ENCODE measurements at regions not wholly inside any gene's neighbourhood (a gene's known extent, or its start where the extent isn't known, plus 50 kb on each side); places are given as distances from the start of the nearest gene placed in this dataset.

GRCh38 chr5:21694567-21694966, 1158.6 kb downstream of the CDH12 start:
- no peaks in the 10 kb centered on the region for H3K36me3 ChIP-seq
- DNase-seq (ENCODE audit: low spot score) (no peak), ATAC-seq (ENCODE audit: insufficient number of reproducible peaks, low FRiP score, low read depth) (no peak)
- no peak overlapping the region for H3K4me3 ChIP-seq
- no peaks in the 10 kb centered on the region for H3K4me1 ChIP-seq (ENCODE audit: control insufficient read depth in 1 of 2, low read depth in 2 of 2)
- H3K27me3 ChIP-seq (replicated peaks; ENCODE audit: insufficient read depth) = no peaks in the 10 kb centered on the region
- no peaks in the 10 kb centered on the region for H3K9me3 ChIP-seq
- TF ChIP-seq CTCF (IDR thresholded peaks at IDR 0.05) = no peak
- no peak overlapping the region for H3K27ac ChIP-seq

- DNase-seq (ENCODE audit: low spot score) (no peak), ATAC-seq (ENCODE audit: insufficient number of reproducible peaks, low FRiP score, low read depth) (no peak)
- H3K4me3 ChIP-seq = no peak overlapping the region
- no peaks in the 10 kb centered on the region for H3K9me3 ChIP-seq
- no peak overlapping the region for H3K27ac ChIP-seq
- no peaks in the 10 kb centered on the region for H3K4me1 ChIP-seq (ENCODE audit: control insufficient read depth in 1 of 2, low read depth in 2 of 2)
- TF ChIP-seq CTCF (IDR thresholded peaks at IDR 0.05) = no peak
- no peaks in the 10 kb centered on the region for H3K27me3 ChIP-seq (replicated peaks; ENCODE audit: insufficient read depth)
- no peaks in the 10 kb centered on the region for H3K36me3 ChIP-seq
These were observed 1159.6 kb downstream of the CDH12 start for GRCh38 chr5:21693591-21693990.

GRCh38 chr5:21689587-21689986, 1163.6 kb downstream of the CDH12 start:
- Histone ChIP-seq H3K27ac (no peak overlapping the region), H3K9me3 (no peaks in the 10 kb centered on the region), H3K4me3 (no peak overlapping the region), H3K36me3 (no peaks in the 10 kb centered on the region), H3K4me1 (ENCODE audit: control insufficient read depth in 1 of 2, low read depth in 2 of 2) (no peaks in the 10 kb centered on the region), H3K27me3 (replicated peaks; ENCODE audit: insufficient read depth) (no peaks in the 10 kb centered on the region)
- DNase-seq (ENCODE audit: low spot score) = no peak
- no peak for TF ChIP-seq CTCF (IDR thresholded peaks at IDR 0.05)
- ATAC-seq (ENCODE audit: insufficient number of reproducible peaks, low FRiP score, low read depth) = no peak

GRCh38 chr5:21688655-21689054, 1164.5 kb downstream of the CDH12 start:
- DNase-seq (ENCODE audit: low spot score) = no peak
- Histone ChIP-seq H3K27me3 (replicated peaks; ENCODE audit: insufficient read depth) (no peaks in the 10 kb centered on the region), H3K36me3 (no peaks in the 10 kb centered on the region), H3K4me3 (no peak overlapping the region), H3K4me1 (ENCODE audit: control insufficient read depth in 1 of 2, low read depth in 2 of 2) (no peaks in the 10 kb centered on the region), H3K27ac (no peak overlapping the region), H3K9me3 (no peaks in the 10 kb centered on the region)
- no peak for TF ChIP-seq CTCF (IDR thresholded peaks at IDR 0.05)
- ATAC-seq (ENCODE audit: insufficient number of reproducible peaks, low FRiP score, low read depth) = no peak

GRCh38 chr5:21687621-21688020, 1165.5 kb downstream of the CDH12 start:
- Histone ChIP-seq H3K9me3 (no peaks in the 10 kb centered on the region), H3K36me3 (no peaks in the 10 kb centered on the region), H3K27ac (no peak overlapping the region), H3K27me3 (replicated peaks; ENCODE audit: insufficient read depth) (no peaks in the 10 kb centered on the region), H3K4me1 (ENCODE audit: control insufficient read depth in 1 of 2, low read depth in 2 of 2) (no peaks in the 10 kb centered on the region), H3K4me3 (no peak overlapping the region)
- no peak for TF ChIP-seq CTCF (IDR thresholded peaks at IDR 0.05)
- ATAC-seq (ENCODE audit: insufficient number of reproducible peaks, low FRiP score, low read depth) (no peak), DNase-seq (ENCODE audit: low spot score) (no peak)
